ENCODE measurements at regions not wholly inside any gene's neighbourhood (a gene's known extent, or its start where the extent isn't known, plus 50 kb on each side); places are given as distances from the start of the nearest gene placed in this dataset.

GRCh38 chr13:90997951-90998350, 349.5 kb upstream of the MIR17HG start:
- 90% methylated on average over 1 of the region's 1 CpG for WGBS (ENCODE audit: missing lambda C conversion rate)
- FAIRE-seq (no peak), DNase-seq (ENCODE audit: low read depth in 1 of 2, low spot score in 1 of 2) (no peak), ATAC-seq (no peak)
- no peaks in the 10 kb centered on the region for H3K9me3 ChIP-seq
- POLR2A ChIA-PET = no interaction called here
- no peak for TF ChIP-seq EHMT2 (IDR thresholded peaks at IDR 0.05; ENCODE audit: low read depth)
- TF ChIP-seq, protein P1, sequence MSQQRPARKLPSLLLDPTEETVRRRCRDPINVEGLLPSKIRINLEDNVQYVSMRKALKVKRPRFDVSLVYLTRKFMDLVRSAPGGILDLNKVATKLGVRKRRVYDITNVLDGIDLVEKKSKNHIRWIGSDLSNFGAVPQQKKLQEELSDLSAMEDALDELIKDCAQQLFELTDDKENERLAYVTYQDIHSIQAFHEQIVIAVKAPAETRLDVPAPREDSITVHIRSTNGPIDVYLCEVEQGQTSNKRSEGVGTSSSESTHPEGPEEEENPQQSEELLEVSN (IDR thresholded peaks at IDR 0.05; ENCODE audit: borderline replicate concordance, low read depth) = no peak
- no peak for TF ChIP-seq HEYL (CRISPR knock-in tag; IDR thresholded peaks at IDR 0.05)
- no peak for TF ChIP-seq RCOR1 (IDR thresholded peaks at IDR 0.05; ENCODE audit: low read depth, low read length)
- no peak for TF ChIP-seq ZNF302 (CRISPR knock-in tag; IDR thresholded peaks at IDR 0.05)
- TF ChIP-seq FOSL2 (IDR thresholded peaks at IDR 0.05) = no peak
- TF ChIP-seq FOSL2 (CRISPR knock-in tag; IDR thresholded peaks at IDR 0.05) = no peak
- no peak for TF ChIP-seq NFE2L2 (conservative IDR thresholded peaks at IDR 0.05; ENCODE audit: low read length)
- TF ChIP-seq KDM5A (IDR thresholded peaks at IDR 0.05) = no peak
- no peak for TF ChIP-seq PHF8 (IDR thresholded peaks at IDR 0.05; ENCODE audit: borderline replicate concordance, low read depth)
- no peak for TF ChIP-seq FOSB (CRISPR knock-in tag; IDR thresholded peaks at IDR 0.05)
- TF ChIP-seq RARB (CRISPR knock-in tag; IDR thresholded peaks at IDR 0.05) = no peak
- no peak for TF ChIP-seq NR3C1 (IDR thresholded peaks at IDR 0.05)
- no peaks in the 10 kb centered on the region for H3K4me1 ChIP-seq
- CTCF ChIA-PET = interaction anchor here (1.2 kb wide), 1 partner anchor 29 kb away, joined by 5 read pairs; no protein-coding TSS in a partner anchor
- no peak overlapping the region for H3K4me2 ChIP-seq
- H3K4me3 ChIP-seq = no peak overlapping the region
- no peak overlapping the region for H3K27ac ChIP-seq

GRCh38 chr13:90999401-90999800, 348.1 kb upstream of the MIR17HG start:
- TF ChIP-seq, protein P2, sequence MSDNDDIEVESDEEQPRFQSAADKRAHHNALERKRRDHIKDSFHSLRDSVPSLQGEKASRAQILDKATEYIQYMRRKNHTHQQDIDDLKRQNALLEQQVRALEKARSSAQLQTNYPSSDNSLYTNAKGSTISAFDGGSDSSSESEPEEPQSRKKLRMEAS (IDR thresholded peaks at IDR 0.05) = no peak
- no peak for TF ChIP-seq SMC3 (IDR thresholded peaks at IDR 0.05)
- TF ChIP-seq, protein P3, sequence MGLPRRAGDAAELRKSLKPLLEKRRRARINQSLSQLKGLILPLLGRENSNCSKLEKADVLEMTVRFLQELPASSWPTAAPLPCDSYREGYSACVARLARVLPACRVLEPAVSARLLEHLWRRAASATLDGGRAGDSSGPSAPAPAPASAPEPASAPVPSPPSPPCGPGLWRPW (IDR thresholded peaks at IDR 0.05) = no peak
- TF ChIP-seq TP53 (CRISPR knock-in tag; IDR thresholded peaks at IDR 0.05) = no peak
- no peak for TF ChIP-seq USF2 (IDR thresholded peaks at IDR 0.05)
- TF ChIP-seq HOXB5 (CRISPR knock-in tag; IDR thresholded peaks at IDR 0.05) = no peak
- H3K4me3 ChIP-seq = no peak overlapping the region
- no peak overlapping the region for H3K27ac ChIP-seq
- H3K4me1 ChIP-seq = no peaks in the 10 kb centered on the region
- no peak overlapping the region for H3K4me2 ChIP-seq
- ChIA-PET POLR2A (no interaction called here), CTCF (no interaction called here)
- ATAC-seq (no peak), FAIRE-seq (no peak), DNase-seq (ENCODE audit: low read depth in 1 of 2, low spot score in 1 of 2) (no peak)
- no peaks in the 10 kb centered on the region for H3K9me3 ChIP-seq

DNA sequence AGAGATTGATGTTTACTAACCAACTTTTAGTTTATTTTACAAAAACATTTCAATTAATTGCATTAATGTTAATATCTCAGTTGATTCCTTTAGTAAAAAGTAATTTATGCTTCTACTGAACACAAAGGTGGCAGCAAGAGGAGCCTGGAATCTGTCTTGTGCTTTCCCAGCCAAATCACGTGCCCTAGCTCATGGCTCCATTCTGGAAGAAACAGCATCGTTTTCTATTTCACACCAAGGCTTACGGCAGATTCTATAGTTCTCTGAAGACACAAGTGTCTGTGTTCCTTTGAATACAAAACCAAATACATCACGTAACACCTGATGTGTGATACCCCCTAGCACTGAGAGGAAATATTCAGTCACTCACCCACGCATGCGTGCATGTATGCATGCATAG, 346.1 kb upstream of the MIR17HG start:
- DNase-seq (ENCODE audit: low read depth in 1 of 2, low spot score in 1 of 2) = no peak
- no peak overlapping the region for H3K4me2 ChIP-seq
- no peak for FAIRE-seq
- ChIA-PET CTCF (no interaction called here), POLR2A (no interaction called here)
- no peak overlapping the region for H3K27ac ChIP-seq
- TF ChIP-seq ZC3H11A (IDR thresholded peaks at IDR 0.05) = no peak
- no peak for TF ChIP-seq ZFP36 (IDR thresholded peaks at IDR 0.05; ENCODE audit: borderline replicate concordance, partially characterized antibody)
- no peak for TF ChIP-seq TFCP2L1 (CRISPR knock-in tag; IDR thresholded peaks at IDR 0.05)
- no peak for TF ChIP-seq TP53 (CRISPR knock-in tag; IDR thresholded peaks at IDR 0.05)
- TF ChIP-seq BCL3 (IDR thresholded peaks at IDR 0.05) = no peak
- no peaks in the 10 kb centered on the region for H3K9me3 ChIP-seq
- no peak overlapping the region for H3K4me3 ChIP-seq
- no peak for ATAC-seq
- WGBS (ENCODE audit: missing lambda C conversion rate) = 72% methylated on average over 6 of the region's 6 CpGs
- H3K4me1 ChIP-seq = no peaks in the 10 kb centered on the region
